Stimulated activated CD8-positive, alpha-beta memory T cell treated with anti-CD3 and anti-CD28 coated beads, Interleukin-4, amount 100 ng/mL, for 48 hours (primary cell): ENCODE measurements at regions not wholly inside any gene's neighbourhood (a gene's known extent, or its start where the extent isn't known, plus 50 kb on each side); places are given as distances from the start of the nearest gene placed in this dataset.

Experiments
- DNase-seq: peaks from one replicate; pipeline ENCODE4 v3.0.0-alpha.2; 2020

DNA sequence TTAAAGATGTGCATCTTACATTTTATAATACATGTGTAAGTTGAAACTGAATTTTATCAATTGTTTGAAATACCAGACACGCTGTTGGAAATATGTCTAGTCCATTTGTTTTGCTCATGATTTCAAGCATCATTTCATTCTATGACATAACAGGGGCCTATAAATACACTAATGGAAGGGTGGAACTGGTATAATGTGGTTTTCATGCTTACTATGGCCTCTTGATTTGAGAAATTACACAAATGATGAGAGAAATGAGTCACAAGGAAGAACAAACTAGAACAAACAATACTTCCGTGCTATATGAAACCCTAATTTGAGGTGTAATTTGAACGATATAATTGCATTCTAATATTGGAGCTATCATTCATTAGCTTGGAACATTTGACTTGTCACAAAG is 663.4 kb downstream of the SLC16A7 start:
- DNase-seq, result no peak

DNA sequence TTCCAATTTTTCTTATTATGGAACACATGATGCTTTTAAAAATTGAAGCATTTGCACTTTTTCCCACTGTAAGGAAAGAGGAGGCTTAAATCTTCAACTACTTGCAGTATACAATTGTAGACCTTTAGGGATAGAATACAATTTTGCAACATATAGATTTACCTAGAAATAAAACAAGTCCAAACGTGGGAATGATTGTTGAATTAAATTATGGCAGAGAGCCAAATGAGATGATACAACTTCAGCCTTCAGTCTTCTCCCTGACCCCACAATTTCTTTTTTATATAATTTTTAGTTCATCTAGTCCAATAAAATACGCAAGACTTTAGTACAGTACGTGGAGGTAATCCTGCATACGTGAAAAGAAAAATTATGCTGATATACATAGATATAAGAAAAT is 666.5 kb downstream of the SLC16A7 start:
- DNase-seq, result no peak

DNA sequence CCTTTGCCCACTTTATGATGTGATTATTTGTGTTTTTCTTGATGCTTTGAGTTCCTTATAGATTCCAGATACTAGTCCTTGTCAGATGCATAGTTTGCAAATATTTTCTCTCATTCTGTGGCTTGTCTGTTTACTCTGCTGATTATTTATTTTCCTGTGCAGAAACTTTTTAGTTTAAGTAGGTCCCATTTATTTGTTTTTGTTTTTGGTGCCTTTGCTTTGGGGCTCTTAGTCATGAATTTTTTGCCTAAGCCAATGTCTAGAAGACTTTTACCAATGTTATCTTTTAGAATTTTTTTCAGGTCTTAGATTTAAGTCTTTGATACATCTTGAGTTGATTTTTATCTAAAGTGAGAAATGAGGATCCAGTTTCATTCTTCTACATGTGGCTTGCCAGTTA is 667.3 kb downstream of the SLC16A7 start:
- no peak for DNase-seq

DNA sequence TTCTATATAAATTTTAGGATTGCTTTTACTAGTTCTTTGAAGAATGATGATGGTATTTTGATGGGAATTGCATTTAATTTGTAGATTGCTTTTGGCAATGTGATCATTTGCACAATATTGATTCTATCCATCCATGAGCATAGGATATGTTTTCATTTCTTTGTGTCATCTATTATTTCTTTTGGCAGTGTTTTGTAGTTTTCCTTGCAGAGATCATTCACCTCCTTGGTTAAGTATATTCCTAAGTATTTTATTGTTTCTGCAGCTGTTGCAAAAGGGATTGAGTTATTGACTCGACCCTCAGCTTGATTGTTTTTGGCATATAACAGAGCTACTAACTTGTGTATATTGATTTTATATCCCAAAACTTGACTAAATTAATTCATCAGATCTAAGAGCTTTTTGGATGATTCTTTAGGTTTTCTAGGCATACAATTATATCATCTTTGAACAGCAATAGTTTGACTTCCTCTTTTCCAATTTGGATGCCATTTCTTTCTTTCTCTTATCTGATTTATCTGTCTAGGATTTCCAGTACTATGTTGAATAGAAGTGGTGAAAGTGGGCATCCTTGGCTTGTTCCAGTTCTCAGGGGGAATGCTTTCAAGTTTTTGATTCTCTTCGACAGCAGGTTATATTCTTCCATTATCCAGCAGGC is 668.1 kb downstream of the SLC16A7 start:
- DNase-seq, result no peak

DNA sequence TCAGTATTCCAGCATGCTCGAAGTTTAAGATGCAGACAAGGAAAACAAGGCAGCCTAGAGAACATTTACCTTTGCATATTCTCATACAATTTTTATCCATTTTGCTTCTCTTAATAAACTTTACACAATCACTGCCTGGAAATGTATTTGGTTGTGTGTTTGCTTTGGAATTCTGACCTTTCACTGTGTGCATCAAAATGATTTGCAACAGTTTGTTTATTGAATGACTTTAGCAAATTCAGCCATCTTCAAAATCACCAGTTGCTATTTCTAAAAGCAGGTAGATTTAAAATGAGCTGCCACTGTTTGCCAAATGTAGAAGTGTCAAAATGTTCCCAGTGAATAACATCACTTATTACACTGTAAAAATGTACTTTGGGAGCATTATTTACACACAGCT is 669.9 kb downstream of the SLC16A7 start:
- DNase-seq, result no peak

DNA sequence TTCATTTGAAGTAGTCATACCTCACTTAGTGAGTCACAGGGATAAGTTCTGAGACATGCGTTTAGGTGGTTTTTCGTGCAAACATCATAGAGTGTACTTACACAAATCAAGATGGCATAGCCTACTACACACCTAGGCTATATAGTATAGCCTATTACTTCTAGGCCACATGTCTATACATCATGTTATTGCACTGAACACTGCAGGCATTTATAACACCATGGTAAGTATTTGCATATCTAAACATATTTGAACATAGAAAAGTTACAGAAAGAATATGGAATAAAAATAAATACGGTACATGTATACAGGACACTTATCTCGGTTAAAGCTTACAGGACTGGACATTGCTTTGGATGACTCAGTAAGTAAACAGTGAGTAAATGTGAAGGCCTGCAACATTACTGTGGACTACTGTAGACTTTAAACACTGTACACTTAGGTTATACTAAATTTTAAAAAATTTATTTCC is 670.6 kb downstream of the SLC16A7 start:
- DNase-seq, result no peak

DNA sequence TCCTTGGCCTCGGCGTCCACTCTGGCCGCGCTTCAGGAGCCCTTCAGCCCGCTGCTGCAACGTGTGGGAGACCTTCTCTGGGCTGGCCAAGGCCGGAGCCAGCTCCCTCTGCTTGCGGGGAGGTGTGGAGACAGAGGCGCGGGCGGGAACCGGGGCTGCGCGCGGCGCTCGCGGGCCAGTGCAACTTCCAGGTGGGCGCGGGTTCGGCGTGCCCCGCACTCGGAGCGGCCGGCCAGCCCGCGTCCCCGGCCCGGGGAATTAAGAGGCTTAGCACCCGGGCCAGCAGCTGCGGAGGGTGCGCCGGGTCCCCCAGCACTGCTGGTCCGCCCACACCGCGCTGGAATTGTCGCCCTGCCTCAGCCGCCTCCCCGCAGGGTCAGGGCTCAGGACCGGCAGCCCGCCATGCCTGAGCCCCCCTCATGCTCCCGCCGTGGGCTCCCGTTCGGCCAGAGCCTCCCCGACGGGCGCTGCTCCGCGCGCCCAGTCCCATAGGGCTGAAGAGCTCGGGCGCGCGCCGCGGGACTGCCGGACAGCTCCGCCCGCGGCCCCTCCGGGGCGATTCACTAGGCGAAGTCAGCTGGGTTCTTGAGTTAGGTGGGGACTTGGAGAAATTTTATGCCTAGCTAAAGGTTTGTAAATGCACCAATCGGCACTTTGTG is 673.9 kb downstream of the SLC16A7 start:
- no peak for DNase-seq

DNA sequence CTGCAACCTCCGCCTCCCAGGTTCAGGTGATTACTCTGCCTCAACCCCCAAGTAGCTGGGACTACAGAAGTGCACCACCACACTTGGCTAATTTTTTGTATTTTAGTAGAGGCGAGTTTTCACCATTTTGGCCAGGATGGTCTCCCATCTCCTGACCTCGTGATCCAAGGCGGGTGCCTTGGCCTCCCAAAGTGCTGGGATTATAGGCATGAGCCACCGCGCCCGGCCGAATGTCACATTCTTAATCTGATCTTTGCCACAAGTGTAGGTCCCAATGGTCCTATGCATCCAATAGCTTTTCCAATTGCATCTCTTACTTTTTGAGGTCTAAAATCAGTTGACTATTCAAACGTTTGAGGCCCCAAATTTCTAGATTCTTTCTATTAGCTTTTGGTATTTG is 676.0 kb downstream of the SLC16A7 start:
- no peak for DNase-seq

DNA sequence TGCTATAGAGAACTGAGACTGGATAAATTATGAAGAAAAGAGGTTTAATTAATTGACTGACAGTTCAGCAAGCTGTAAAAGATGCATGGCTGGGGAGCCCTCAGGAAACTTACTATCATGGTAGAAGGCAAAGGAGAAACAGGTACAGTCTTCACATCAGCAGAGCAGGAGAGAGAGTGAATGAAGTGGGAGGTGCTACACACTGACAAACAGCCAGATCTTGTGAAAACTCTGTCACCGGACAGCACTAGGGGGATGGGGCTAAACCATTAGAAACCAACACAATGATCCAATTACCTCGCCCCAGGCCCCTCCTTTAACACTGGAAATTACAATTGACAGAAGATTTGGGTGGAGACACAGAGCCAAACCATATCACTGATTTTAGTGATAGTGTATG is 682.4 kb downstream of the SLC16A7 start:
- DNase-seq, result no peak

DNA sequence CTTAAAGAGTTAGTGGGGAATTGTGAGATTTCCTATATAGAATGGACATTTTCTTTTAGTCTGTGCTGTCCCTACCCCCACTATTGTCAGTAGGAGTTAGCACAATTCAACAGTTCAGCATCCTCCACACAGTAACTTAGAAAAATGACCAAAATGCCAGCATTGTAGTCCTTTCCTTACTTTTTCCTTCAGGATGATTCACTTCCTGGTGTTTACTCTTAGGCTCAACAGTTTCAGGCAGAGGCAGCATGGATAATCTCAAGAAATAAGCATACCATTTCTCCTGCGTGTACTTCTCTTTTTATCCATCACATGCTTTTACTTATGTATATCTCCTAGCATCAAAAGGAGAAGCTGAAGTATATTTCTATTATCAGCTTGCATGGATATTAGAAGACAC is 683.4 kb downstream of the SLC16A7 start:
- no peak for DNase-seq

DNA sequence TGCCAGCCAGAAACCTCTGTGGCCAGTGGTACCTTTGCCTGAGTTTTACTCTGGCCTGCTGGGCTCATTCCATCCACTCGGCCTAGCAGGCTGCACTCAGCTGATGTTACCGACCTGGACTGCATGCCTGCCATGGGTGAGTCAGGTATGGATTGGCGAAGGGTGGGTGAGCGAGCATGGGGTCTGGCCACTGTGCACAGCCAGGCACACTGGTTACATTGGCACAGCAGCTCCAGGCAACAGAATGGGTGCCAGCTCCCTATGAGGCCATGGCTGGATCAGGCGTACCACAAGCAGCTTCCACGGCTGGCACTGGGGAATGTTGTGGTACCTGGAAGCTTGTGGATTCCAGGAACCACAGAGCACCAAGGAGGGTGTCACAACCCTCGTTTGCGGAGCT is 685.7 kb downstream of the SLC16A7 start:
- DNase-seq, result no peak

DNA sequence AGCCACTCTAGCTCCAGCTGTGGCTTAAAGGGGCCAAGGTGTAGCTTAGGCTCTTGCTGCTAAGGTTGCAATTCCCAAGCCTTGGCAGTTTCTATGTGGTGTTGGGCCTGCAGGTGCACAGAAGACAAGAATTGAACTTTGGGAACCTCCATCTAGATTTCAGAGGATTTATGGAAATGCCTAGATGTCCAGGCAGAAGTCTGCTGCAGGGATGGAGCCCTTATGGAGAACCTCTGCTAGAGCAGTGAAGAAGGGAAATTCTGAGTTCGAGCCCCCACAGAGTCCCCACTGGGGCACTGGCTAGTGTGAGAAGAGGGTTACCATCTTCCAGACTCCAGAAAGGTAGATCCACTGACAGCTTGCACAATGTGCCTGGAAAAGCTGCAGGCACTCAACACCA is 694.7 kb downstream of the SLC16A7 start:
- DNase-seq, result no peak

DNA sequence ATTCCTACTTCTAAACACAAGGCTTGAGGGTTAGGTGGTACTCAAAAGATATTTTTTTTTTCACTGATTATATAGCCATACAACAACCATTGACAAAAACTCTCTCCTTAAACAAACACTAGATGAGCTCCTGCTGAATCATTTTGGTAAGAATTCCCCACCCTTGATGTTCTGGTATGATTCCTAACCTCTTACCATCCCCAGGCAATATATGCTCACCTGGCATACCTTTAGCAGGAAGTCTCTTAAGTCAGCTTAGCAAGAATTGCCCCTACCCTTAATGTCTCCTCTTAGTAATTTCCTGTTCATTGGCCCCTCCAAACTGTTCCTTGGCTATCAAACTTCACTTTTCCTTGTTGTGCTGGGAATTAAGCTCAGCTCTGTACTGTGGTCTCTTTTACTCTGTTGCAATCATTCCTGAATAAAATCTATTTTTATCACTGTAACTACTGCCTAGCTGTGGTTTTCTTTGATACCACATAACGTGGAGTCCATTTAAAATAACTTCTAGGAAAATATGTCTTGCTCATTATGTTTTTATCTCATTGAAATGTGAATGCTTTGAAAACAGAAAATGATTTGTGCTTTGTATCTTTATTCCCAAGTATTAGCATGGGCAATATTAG is 712.6 kb downstream of the SLC16A7 start:
- DNase-seq, result no peak

DNA sequence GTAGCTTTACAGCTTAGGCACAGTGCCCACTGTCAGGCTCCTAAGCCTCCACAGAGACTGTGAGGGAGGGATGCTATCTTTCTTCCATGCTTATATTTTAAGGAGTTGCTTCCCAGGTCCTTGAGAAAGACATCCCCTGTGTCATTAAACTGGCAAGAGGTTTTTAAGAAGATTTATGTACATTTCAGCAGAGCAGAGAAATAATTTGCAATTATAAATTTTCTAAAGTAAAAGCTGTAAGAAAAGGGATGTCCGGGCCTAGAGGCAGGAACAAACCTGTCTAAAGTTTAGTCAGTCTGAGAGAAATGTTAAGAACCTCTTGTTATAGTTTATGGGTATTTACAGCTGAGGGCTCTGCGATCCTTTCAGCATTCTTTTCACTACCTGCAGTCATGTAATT is 716.1 kb downstream of the SLC16A7 start:
- no peak for DNase-seq

DNA sequence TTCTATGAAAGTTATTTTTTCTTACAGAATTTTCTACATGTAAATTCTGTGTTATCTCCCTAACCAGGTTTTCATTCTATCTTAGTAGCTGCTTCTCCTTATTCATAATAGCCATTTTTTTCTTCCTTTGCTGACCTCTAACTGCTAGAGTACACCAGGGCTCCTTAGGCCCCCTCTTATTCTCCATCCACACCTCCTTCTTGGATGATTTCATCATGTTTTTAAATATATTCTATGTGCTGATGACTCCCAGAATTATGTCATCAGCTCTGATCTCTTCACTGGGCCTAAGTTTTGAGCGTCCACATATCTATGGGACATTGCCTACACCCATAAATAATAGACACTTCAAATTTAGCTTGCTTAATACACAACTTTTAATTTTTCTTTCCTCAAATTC is 721.5 kb downstream of the SLC16A7 start:
- DNase-seq, result no peak

DNA sequence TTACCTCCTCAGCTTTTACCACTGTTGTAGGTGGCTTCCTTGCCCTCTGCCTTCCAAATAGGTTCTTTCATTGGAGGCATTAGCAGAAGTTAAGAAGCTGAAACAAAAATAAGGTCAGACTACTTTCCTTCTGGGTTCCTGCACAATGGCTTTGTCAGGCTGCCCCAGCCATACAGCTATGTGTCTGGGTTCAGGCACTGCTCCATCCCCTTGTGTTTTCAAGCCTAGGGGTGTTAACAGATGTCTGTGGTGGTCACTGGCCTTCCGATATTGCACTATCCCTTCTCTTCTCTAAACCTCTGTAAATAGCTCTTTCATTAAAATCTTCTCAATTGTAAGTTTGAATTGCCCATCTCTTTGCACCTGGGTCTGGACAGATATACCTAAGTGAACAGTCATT is 728.9 kb downstream of the SLC16A7 start:
- DNase-seq, result no peak

DNA sequence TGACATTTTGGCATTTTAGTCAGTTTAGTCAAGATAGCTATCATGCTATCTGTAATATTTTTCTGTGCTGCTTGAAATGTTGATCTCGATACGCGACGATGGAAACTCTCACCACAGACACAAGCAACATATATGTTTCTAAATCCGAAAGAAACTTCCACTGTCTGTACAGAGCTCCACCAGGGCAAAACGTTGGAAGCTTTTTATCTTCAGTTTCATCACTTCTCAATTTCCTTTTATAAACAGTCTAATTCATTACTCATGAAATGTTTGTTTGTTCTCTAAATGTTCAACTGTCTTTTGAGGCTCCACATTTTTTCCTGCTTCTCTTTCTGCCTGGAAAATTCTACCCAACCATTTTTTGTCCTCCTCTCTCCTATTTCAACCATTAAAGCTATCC is 737.6 kb downstream of the SLC16A7 start:
- DNase-seq, result no peak

DNA sequence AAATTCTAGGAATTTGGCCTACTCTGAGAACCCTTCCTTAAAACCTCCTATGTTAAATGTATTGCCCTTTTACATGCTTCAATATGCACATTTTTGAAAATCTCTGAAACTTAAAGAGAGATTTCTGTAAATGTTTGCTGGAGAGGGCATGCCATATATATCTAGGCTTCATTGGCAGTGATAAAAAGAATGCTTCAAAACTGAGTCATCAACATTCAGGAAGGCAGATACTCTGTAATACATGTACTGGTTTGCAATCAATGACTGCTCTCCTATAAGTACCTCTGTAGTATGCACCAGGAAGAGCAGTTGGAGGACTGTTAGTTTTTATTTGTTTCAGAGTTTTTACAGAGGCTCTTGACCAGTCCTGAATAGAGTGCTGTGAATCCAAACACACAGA is 739.9 kb downstream of the SLC16A7 start:
- DNase-seq, result no peak

DNA sequence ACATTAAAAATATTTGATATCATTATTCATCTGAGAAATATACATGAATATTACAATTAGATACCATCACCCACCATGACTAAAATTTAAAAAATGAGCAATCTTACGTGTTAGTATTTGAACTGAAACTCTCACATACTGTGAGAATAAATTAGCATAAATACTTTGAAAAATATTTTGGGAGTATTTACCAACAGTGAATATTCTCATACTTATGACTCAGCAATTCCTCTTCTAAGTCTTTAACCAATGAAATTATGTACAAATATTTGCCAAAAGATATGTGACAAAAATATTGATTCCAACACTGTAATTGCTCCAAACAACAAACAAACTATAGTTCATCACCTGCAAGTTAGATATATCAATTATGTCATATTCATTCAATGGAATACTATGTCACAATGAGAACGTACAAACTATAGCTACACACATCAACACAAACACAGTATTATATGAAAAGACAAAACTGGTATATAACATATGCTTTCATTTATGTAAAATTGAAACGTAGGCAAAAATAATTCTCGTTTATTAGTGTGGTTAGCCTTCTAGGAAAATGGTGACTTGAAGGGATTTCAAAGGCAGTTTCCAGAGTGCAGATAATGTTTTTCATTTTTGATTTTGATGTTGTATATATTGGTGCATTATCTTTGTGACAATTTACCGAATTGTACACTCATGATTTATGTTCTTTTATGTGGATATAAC is 742.2 kb downstream of the SLC16A7 start:
- DNase-seq, result no peak

DNA sequence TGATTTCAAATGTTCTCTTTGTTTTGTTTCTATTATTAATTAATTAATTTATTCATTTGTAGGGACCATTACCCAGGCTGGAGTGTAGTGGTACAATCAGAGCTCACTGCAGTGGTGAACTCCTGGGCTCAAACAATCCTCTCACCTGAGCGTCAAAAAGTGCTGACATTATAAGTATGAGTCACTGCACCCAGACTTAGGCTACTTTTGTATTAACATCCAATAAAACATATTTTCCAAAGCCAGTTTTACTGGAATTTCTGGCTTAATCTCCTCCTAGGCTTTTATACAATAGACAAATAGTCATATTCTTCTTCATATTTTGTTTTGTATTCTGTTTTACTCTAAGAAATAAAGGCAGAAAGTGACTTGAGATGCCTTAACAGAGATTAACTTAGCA is 749.6 kb downstream of the SLC16A7 start:
- DNase-seq, result no peak

DNA sequence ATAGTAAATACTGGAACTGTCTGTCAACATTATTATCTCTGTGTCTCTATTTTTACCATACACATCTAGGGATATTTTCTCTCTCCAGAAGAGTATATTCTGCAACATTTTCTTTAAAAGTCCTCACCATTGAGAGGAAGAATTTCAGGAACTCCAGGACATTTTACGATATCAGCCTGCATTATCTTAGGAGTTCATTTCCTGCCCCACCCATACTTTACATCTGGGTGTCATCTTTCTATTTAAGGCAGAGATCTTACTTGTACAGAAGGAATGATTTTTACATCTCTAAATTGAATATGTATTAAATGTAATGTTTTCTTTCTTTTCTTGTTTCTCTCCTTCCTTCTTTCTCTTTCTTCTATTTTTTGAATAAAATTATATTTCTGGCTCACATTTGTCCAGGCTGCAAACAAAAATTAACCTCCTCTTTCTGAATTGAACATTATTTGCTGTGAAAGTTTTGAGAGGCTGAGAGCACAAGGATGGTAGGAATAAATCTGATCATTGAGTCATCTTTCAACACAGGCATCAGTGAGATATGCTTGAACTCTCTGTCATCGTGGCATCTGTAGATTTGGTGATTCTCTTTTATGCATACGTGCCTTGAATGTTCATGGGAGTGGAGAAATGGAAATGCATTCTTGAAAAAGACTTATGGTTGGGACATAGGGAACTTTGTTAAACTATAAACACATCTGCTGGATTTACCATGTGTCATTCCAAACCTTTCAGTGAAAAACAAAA is 753.6 kb downstream of the SLC16A7 start:
- DNase-seq, result no peak

DNA sequence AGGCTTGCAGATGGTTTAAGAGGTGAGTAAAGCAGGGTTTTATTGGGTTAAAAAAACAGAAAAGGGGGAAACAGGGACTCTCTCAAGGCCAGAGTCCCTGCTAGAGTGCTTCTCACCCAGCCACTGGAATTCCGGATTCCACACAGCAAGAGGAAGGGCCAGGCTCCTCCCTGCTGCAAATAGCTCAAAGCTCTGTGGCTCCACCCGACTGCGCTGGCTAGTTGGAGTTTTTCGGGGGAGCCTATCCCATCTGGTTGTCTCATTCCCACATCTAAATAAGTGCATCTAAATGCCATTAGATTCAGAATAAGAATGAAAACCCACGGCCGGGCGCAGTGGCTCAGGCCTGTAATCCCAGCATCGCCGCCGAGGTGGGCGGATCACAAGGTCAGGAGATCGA is 791.5 kb downstream of the SLC16A7 start:
- DNase-seq, result no peak

DNA sequence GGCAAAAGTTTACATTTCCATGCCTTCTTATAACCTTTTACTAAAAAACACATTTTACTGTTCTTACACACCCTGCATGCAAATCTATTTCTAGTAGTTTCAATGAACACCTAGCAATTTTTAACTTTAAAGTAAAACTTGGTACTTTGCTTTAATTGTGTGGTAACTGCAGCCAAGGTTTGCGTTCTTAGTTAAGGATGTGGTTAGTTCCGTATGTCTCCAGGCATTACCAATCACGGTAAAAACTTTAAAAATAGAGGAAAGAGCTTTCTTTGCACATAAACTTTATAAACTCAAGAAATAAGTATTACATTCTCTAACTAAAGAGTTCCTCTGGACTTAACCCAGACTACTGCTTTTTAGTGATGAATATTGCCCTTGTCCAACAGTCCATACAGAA is 795.2 kb downstream of the SLC16A7 start:
- no peak for DNase-seq
